HG03097 (cell line): ENCODE measurements at regions not wholly inside any gene's neighbourhood (a gene's known extent, or its start where the extent isn't known, plus 50 kb on each side); places are given as distances from the start of the nearest gene placed in this dataset.

Experiments
- ATAC-seq: cut with Tn5 transposase; IDR thresholded peaks from one replicate; pipeline ENCODE4 v1.9.1; 2021; ENCODE audit not compliant: unreplicated experiment, low FRiP score

DNA sequence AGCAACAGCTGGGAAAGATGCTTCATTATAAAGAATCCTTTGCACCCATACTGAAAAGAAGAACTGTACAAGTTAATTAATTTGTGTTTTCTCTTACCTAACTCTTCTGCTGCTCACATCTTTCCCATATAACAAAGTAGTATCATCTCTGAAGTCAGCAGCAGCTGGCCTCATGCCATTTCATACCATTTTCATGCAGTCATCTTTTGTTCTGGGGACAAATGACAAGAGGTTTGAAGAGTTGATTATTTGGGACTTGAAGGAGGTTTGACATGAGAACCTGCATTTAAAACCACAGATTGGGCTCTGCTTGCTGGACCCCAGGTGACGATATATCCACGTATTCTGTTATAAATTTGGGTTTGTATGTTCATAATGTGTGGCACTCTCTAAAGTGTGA lies 430.3 kb downstream of the SPRY1 start:
- ATAC-seq: no peak

DNA sequence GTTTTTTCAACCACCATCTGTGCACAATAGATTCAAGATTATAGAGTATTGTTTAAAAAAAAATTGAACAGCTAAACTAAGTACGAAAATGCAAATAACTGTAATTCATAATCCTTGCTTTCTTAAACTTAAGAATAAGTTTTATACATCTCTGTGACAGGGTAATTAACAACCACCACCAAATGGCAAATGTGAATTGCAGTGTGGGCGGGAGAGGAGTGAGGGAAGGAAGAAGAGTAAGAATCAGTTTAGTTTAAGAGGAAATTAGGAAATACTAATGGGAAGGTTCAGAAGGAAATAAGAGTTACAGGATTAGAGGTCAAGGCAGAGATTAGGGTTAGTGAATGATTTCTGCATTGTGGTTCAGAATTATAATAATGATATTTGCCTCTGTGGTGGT lies 430.9 kb downstream of the SPRY1 start:
- no peak for ATAC-seq

DNA sequence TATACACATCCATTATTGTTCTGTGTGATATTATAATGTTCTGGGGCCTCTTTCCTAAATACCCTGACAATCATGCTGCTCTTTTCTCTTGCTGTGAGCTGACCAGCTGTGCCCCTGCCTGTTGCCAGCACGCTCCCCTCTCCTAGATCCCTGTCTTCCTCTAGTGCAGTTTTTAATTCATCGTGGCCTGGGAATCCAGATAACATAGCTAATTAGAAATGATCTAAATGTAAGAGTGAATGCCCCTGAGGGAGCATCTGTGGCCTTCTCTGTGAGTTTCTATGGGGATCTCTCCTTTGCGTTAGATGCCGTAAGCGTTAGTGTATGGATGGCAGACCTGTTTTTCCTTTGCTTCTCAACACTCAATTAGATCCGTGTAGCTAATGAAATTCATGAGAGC lies 434.3 kb downstream of the SPRY1 start:
- no peak for ATAC-seq

DNA sequence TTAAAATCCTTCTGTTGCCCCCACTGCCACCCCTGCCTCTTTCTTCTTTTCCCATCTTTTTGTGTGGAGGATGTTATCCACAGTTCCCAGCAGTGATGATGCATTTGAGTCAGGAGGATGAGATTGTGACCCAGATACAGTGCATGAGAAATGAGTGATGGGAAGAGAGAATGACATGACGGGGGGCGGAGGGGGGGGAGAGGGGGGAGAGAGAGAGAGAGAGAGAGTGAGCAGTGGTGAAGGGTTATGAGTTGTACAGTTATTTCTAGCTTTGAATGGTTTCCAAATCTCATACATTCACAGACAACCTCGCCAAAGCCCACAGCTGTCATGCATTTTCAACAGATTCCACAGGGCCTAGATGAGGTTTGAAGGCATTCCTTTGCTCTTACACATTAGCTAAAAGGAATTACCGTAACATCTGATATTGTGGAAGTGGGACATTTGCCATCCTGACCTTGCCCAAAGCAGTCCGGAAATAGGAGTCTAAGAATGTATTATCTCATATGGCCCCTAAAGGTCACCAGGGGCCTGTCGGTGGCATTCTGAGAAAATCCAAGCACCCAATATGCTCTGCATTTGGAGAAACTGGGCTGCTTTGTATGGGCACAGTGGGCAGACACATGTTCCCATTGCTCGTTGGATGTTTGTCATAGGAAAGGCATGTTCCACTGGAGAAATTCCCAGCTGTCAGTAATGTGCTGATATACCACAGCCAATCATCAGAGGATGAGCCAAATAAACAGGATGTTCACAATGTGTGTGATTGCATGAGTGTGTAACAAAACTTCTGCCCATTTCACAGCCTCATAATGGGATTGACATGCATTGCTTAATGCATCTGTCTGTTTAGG lies 435.8 kb downstream of the SPRY1 start:
- no peak for ATAC-seq

DNA sequence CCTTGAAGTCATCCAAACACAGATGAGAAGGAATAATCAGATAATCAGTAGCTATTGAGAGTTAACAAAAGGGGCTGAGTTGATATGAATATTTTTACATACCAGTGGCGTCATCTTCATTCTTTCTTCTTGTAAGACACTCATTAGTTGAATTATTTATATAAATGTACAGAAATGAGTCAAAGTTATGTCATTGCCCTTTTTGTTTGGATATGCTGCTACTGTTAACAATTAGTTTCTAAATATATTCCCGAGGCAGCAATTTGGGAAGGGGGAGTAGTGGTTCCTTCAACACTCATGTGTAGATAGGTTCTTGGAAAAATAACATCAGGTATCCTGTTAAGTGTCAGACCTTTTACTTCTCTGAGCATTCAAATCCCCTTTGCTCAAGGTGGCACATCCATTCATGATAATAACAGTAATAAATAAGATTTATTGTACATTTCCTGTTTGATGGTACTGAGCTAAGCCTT lies 436.6 kb downstream of the SPRY1 start:
- ATAC-seq: no peak

DNA sequence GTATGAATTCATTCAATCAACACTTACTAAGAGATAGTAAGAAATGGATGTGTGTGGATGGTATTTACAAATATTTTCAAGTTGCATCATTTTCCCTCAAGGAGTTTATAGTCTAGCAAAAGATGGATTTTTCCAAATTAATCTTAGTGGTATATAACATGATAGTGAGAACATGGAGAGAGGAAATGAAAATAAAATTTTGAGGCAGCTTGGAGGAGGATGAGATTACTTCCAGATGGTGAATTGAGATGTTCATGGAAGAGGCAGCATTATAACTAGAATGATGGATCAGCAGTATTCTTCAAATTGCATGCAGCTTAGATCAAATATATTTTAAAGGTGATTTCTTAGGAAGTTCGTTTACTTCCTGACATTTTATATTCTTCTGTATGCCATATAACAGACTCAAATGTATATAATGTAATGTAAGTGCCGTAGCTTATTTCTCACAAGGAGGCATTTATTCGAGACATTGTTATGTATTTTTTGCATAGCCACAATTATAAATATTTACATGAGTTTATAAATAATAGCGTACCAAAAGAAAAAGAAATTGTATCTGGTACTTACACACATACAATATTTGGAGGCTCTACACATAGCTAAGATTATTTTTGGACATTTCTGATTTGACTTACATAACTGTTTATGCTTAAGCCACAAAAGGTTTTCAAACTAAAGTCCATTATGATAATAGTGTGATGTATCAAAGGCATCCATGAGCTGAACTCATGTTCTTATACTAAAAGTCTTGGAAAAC lies 439.4 kb downstream of the SPRY1 start:
- ATAC-seq: no peak

DNA sequence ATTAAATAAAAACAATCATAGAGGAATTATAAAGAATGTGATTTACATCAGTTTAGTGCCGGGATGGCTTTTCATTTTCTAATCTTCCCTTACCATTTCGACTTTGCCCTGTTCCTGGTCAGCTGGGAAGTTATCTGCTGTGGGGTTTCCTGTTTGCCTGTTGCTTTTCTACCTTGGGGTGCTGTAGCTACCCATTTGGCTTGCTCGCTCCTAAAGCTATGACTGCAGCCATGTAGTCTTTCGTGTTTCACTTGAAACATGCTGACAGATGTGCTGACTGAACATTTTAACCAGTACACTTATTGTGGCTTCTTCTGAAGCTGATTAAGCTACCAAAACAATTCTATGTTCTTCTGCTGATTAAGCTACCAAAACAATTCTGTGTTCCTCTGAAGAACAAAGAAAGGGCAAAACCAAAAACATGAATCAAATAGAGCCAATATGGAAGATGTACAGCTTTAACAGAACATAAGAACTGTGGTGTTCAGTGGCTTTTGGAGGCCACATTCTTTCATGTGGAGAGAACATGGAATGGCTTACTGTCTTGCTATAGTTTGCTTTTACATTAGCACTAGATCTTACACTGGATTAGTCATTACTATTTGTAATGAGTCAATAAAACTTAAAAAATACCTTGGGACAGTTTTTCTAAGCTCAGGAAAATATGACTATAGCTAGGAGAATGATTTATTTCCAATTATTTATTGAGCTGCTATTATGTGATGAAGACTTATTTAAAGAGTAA lies 440.4 kb downstream of the SPRY1 start:
- ATAC-seq: no peak

DNA sequence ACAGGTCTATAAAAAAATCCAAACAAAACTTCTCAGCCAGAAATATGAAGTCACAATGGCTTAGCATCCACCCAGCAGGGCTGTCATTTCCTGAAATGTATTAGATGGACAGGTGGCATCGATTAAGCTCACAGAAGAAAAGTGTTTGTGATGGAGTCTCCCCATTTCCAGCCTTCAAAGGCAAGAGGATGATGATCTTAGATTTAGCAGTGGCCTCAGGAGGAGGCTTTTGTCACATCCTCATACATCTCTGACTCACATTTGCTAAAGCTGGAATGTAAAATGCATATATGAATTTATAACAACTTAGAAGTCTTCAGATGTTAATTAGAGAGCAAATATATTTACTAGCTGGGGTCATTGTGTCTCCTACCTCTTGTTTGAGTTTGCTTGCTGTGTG lies 441.9 kb downstream of the SPRY1 start:
- no peak for ATAC-seq

DNA sequence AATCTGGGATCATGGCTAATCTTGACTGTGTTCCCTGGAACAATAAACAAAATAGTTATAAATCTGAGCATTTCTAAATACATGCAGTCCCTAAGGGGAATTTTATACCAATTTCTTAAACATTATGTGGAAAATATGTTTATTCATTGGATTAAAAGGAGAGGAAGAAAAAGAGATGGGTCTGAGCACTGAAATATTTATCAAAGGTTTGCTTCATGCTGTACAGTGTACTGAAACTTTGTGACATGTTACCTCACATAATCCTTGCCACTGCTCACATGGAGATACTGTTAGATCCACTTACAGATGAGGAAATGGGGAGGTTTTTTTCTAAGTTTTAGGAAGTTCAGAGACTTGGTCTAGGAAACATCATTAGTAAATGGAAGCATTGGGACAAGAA lies 443.6 kb downstream of the SPRY1 start:
- ATAC-seq: no peak

DNA sequence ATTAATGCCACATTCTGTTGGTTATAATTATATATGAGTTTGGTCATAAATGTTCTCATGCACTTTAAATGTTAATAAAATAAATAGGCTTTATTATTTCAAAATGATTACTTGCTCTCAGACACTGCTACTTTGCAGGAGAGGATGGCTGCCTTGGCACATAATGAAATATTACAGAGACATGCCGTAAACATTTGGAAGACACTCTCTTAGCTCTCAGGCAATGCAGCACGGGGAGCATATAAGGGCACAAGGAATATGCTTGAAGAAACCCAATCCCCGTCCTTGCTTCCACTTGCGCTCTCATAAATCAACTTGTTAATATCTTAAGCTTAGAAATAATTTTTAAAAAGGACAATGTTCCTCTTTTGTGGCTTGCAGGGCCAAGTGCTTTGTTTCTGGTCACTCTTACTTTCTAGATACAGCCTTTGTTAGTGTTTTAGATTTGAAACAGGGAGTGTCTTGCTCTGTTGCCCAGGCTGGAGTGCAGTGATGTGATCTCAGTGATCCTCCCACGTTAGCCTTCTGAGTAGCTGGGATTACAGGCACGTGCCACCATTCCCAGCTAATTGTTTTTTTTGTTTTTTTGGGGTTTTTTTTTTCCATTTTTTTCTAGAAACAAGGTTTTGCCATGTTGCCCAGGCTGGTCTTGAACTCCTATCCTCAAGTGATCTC lies 445.0 kb downstream of the SPRY1 start:
- ATAC-seq: no peak

DNA sequence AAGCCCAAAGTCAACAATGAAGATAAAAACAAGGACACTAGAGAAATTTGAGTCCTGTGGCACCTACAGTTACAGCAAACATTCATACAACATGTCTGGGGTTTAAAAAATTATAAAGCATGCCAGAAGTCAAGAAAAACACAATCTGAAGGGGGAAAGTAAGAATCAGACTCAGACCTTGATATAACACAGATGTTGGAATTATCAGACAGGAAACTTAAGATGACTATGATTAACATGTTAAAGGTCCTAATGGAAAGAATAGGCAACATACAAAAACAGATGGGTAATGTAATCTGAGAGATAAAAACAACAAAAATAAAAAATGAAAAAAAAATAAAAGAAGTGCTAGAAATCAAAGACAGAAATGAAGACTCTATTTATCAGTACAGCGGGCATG lies 446.5 kb downstream of the SPRY1 start:
- ATAC-seq: no peak

DNA sequence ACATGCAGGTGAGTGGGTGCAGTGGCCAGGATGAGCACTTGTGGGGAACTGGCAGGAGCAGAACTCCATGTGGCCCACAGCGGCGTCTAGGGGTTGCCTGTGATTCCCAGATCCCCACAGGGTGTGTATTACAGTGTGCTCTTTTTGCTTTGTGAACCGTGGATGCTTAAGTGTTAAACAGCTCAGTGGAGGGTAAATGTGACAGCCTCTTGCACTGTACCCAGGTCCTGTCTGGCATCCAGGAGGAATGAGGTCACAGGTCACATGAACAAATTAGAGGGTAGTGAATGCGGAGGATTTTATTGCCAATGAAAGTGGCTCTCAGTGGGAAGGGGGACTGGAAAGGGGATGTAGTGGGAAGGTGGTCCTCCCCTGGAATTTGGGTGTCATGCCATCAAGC lies 447.8 kb downstream of the SPRY1 start:
- no peak for ATAC-seq

DNA sequence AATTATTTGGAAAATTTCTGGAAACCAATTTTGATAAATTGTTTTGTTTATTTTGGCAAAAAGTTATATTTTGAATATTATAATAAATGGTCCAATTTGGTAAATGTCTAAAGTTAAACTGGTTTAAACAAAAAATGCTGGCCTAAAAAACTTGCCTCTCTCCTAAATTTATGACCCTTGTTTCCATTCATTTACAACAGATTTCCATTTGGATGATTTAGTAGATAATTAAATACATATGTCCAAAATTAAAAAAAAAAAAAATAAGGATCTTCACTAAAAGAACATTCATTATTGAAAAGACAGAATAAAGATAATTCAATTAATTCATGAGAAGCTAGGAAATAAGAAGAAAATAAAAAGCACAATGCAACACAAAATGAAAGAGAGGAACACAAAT lies 449.5 kb downstream of the SPRY1 start:
- ATAC-seq: no peak

DNA sequence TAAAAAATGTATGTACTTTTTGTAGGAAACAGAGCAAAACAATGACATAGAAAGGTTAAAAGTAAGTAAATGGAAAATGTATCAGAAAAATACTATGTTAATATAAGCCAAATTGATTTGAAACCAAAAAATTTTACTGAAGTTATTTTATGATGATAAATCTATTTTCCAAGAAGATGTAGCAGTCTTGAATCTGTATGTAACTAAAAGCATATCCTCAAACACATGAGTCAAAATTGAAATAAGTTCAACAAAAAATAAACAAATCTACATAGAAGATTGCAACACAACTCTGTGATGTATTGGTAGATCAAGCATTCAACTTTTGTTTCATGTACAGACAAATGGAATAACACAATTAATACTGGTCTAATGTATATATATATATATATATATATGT lies 450.0 kb downstream of the SPRY1 start:
- ATAC-seq: no peak

DNA sequence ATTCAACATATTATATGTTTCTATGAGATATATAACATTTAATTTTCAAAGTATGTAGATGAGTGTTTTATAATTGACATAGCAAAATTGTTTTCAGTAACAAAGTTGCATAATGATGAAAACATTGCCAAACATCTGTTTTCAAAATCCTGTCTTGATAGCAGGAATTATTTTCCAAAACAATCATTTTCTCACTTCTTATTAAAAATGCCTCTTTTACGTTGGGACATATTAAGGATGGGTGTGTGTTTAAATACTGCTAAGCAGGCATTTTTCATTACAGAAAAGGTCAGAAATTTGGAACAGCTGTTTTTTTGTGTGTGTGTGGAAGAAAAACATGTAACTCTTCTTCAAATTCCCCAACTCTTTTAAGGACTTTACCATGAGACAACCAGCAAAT lies 452.0 kb downstream of the SPRY1 start:
- no peak for ATAC-seq

DNA sequence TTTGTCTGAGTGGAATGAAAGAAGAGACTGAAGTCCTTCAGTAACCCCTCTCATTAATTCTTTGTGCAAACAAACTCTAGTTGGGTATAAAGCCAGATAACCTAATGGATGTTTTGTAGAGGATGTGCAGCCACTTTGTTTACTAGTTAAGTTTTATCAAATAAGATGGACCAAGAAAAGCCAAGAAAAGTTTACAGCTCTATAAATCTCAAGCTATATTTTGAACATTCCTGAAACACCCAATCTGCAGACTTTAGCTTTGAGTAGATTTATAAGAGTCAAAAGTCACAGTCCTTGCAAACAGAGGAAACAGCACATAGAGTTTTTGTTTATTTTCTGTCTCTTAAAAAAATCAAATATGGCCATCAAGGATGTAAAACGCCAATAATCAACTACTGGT lies 452.9 kb downstream of the SPRY1 start:
- ATAC-seq: no peak

DNA sequence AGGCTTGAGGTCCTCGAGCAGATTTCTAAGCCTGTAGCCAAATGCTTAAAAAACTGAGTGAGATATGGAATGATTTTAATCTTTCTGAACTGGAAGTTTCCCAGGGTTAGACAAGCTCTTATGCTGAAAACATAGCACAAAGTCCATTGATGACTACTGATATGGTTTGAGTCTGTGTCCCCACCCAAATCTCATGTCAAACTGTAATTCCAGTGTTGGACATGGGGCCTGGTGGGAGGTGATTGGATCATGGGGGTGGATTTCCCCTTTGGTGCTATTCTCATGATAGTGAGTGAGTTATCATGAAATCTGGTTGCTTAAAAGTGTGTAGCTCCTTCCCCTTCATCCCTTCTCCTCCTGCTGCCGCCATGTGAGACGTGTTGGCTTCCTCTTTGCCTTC lies 454.9 kb downstream of the SPRY1 start:
- ATAC-seq: no peak

DNA sequence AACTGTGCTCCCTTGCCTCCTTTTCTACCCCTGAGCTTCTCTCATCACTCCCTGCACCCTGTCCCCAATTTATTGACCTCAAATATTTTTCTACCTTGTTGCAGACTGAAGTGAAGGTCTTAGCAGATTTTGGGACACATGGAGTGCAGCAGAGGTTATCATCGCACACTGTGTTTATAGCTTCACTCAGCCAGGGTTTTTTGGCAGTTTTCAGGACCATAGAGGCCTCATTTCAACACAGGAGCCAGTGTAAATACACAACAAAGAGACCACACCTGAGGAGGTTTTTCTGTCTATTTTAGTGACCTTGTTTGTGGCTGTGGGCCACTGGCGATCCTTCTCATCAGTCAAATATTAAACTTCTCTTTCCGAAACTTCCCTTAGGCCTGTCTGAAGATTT lies 457.1 kb downstream of the SPRY1 start:
- ATAC-seq: no peak

DNA sequence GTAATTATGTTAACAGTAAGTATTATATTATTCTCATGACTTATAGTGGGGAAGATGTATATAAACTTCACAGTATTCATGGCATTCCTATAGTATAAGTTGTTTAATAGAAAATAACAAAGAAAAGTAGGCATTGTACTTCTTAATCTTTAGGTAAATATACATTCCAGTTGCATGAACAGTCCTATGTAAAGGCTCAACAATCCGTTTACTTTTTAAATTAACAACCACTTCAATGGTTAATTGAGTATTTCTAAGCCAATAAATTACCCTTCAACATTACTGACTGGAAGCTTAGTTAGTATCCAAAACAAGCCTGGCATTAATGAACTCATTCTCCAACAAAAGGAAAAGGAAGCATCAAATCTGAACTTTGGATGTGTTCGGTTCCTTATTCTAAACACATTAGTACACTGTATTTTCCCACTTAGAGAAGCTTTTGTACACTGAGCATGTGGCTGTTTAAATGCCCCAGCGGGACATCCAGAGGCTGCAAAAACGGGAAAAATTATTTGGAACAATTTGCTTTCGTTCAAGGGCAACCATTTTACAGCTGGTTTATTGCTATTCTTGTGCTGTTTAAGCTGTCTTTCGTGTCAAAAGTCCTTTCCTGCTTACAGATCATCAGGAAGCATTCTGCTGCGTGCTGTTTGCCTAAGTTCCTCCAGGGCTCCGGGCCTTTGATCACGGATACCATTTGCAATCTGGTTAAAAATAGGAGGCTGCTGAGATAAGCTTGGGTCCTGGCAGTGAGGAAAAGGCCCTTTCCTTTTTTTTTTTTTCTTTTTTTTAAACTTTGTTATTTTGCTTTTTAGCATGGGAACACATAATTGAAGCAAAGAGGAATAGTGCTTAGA lies 460.3 kb downstream of the SPRY1 start:
- ATAC-seq: no peak

DNA sequence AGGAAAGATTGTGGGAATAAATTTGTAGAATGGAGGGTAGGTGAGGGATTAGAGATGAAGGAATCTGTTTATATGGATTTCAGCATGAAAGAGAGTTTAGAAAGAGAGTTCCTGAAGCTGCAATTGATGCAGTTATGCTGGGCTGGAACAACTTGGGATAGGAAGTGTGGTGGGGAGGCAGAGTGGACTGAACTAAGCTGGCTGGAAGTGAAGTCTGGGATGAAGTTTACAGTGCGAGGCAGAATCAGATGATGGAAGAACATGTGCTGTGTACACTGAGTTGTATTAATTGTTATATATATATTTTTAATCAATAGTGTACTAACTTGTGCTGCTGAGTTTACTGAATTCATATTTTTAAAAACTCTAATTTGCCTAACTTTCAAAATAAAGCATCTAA lies 461.9 kb downstream of the SPRY1 start:
- no peak for ATAC-seq
